ENCODE measurements at regions not wholly inside any gene's neighbourhood (a gene's known extent, or its start where the extent isn't known, plus 50 kb on each side); places are given as distances from the start of the nearest gene placed in this dataset.

DNA sequence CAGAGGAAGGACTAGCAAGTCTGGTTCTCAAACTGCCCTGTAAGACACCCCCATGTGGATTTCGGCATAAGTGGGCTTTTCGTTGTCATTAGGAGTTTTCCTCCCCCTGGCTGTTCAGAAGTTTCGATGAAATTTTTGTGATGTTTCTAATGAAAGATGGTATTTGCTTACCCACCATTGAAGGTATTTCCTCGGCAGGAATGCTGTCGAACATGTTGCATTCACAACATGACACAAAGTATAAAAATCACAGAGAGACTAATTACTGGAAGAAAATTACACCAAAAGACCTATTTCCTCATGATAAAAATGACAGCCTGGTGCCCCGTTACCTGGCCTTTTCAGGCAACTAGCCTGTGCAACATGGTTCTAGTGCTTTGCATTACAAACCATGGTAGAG is 144.9 kb downstream of the TXNL1 start:
- TF ChIP-seq GATA2 (IDR thresholded peaks at IDR 0.05; ENCODE audit: low read depth, low read length) (no peak), GATA3 (IDR thresholded peaks at IDR 0.05; ENCODE audit: low read depth, low read length) (no peak)

Data from SH-SY5Y (cell line).